ENCODE measurements at regions not wholly inside any gene's neighbourhood (a gene's known extent, or its start where the extent isn't known, plus 50 kb on each side); places are given as distances from the start of the nearest gene placed in this dataset.
"Not testable (repeated sequence)": the region's sequence is repeated elsewhere in the genome, so short reads cannot be mapped to it uniquely, and the experiment has no call there.

GRCh38 chrX:825991-826390 is 195.4 kb downstream of the SHOX start:
- H3K9me3 ChIP-seq: peaks cover 0 to 15% (median 7%) of the 10 kb centered on the region in 8 donors
- DNase-seq: no peak
- intact Hi-C loops (cut with DNase I; ENCODE audit: low total_unique reads): no loop called here
- no peaks in the 10 kb centered on the region for H3K27me3 ChIP-seq (replicated peaks in 1 of 7)
- no peaks in the 10 kb centered on the region for H3K4me1 ChIP-seq
- 63 to 72% (median 71%) methylated on average over 11 of the region's 11 CpGs for WGBS, 5 donors
- H3K4me3 ChIP-seq: no peak overlapping the region
- no peak overlapping the region for H3K27ac ChIP-seq
- H3K36me3 ChIP-seq: no peaks in the 10 kb centered on the region
- TF ChIP-seq POLR2A (IDR thresholded peaks at IDR 0.05) (no peak), POLR2AphosphoS5 (IDR thresholded peaks at IDR 0.05) (no peak)
- TF ChIP-seq, protein P1, sequence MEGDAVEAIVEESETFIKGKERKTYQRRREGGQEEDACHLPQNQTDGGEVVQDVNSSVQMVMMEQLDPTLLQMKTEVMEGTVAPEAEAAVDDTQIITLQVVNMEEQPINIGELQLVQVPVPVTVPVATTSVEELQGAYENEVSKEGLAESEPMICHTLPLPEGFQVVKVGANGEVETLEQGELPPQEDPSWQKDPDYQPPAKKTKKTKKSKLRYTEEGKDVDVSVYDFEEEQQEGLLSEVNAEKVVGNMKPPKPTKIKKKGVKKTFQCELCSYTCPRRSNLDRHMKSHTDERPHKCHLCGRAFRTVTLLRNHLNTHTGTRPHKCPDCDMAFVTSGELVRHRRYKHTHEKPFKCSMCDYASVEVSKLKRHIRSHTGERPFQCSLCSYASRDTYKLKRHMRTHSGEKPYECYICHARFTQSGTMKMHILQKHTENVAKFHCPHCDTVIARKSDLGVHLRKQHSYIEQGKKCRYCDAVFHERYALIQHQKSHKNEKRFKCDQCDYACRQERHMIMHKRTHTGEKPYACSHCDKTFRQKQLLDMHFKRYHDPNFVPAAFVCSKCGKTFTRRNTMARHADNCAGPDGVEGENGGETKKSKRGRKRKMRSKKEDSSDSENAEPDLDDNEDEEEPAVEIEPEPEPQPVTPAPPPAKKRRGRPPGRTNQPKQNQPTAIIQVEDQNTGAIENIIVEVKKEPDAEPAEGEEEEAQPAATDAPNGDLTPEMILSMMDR (IDR thresholded peaks at IDR 0.05 in 8 of 11, conservative IDR thresholded peaks at IDR 0.05 in 3 of 11): no peak

DNA sequence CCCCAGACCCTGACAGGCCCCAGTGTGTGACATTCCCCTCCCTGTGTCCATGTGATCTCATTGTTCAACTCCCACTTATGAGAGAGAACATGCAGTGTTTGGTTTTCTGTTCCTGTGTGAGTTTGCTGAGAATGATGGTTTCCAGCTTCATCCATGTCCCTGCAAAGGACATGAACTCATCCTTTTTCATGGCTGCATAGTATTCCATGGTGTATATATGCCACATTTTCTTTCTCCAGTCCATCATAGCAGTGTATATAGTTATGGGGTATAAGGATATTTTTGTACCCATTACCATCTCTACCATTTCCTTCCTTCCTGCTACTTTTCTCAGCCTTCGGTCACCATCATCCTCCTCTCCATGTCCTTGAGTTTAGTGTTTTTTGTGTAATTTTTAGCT is 192.5 kb downstream of the SHOX start:
- DNase-seq; H3K4me3 ChIP-seq; intact Hi-C loops (cut with DNase I; ENCODE audit: low total_unique reads); H3K36me3 ChIP-seq; H3K4me1 ChIP-seq; H3K27ac ChIP-seq; H3K27me3 ChIP-seq (replicated peaks in 1 of 7): not testable (repeated sequence)
- H3K9me3 ChIP-seq: peaks cover 0 to 31% (median 9%) of the 10 kb centered on the region in 8 donors
- 87 to 95% (median 88%) methylated on average over 1 of the region's 1 CpG for WGBS, 5 donors

GRCh38 chrX:821327-822107 is 190.9 kb downstream of the SHOX start:
- H3K9me3 ChIP-seq: peaks cover 0 to 43% (median 13%) of the 10 kb centered on the region in 8 donors
- 75 to 83% (median 81%) methylated on average over 12 of the region's 12 CpGs for WGBS, 5 donors
- H3K4me1 ChIP-seq: no peaks in the 10 kb centered on the region
- TF ChIP-seq, protein P1 (IDR thresholded peaks at IDR 0.05 in 8 of 11, conservative IDR thresholded peaks at IDR 0.05 in 3 of 11): no peak
- no peak for TF ChIP-seq POLR2A (IDR thresholded peaks at IDR 0.05)
- no peak for DNase-seq
- no peaks in the 10 kb centered on the region for H3K36me3 ChIP-seq
- intact Hi-C loops (cut with DNase I; ENCODE audit: low total_unique reads): no loop called here
- H3K27me3 ChIP-seq (replicated peaks in 1 of 7): no peaks in the 10 kb centered on the region
- H3K27ac ChIP-seq: no peak overlapping the region
- no peak overlapping the region for H3K4me3 ChIP-seq

- Histone ChIP-seq H3K4me1 (no peaks in the 10 kb centered on the region), H3K9me3 (peaks cover 0 to 59% (median 22%) of the 10 kb centered on the region in 8 donors), H3K27ac (no peak overlapping the region), H3K27me3 (replicated peaks in 1 of 7) (no peaks in the 10 kb centered on the region), H3K36me3 (no peaks in the 10 kb centered on the region), H3K4me3 (no peak overlapping the region)
- 92 to 93% (median 93%) methylated on average over 15 of the region's 15 CpGs for WGBS, 5 donors
- intact Hi-C loops (cut with DNase I; ENCODE audit: low total_unique reads): no loop called here
- DNase-seq: no peak
- TF ChIP-seq, protein P1 (IDR thresholded peaks at IDR 0.05 in 8 of 11, conservative IDR thresholded peaks at IDR 0.05 in 3 of 11): no peak
- TF ChIP-seq POLR2AphosphoS5 (IDR thresholded peaks at IDR 0.05): no peak
- no peak for TF ChIP-seq POLR2A (IDR thresholded peaks at IDR 0.05)
Observed at GRCh38 chrX:819684-820083, 189.1 kb downstream of the SHOX start.
